ENCODE measurements at regions not wholly inside any gene's neighbourhood (a gene's known extent, or its start where the extent isn't known, plus 50 kb on each side); places are given as distances from the start of the nearest gene placed in this dataset.

DNA sequence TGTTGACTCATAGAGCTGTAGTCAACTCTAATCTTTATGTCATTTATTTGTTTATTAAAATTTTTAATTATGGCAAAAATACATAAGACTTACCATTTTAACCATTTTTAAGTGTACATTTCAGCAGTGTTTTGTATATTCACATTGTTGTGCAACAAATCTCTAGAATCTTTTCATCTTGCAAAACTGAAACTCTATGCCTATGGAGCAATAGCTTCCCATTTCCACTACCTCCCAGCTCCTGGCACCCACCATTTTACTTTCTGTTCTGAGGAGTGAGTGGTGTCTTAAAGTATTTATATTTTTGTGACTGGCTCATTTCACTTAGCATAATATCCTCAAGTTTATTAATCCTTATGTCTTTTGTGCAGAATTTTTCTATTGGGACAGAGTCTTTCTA, 181.0 kb downstream of the GPAT3 start:
- DNase-seq (ENCODE audit: low read depth) = peak; percentile 26

GRCh38 chr4:83712890-83713289, 177.0 kb downstream of the GPAT3 start:
- DNase-seq (ENCODE audit: low read depth) = no peak

DNA sequence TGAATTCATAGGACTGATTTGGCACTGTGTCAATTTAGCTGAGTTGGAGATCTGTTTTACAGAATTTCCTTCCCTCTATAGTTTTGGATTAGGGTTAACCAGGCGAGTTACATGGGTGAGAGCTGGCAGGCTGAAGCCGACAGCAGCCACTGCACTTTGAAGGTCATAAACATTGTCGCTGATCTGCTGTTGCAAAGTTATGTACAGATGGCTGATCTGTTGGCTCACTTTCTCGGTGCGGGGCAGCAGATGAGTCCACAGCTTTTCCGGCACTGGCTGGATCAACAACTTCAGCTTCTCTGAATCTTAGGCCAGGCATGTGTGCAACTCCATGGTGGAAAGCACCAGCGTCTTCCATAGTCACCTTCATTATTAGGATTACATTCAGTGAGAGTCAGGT, 173.7 kb downstream of the GPAT3 start:
- DNase-seq (ENCODE audit: low read depth) = no peak

GRCh38 chr4:83708500-83709175, 172.7 kb downstream of the GPAT3 start:
- no peak for DNase-seq (ENCODE audit: low read depth)

DNA sequence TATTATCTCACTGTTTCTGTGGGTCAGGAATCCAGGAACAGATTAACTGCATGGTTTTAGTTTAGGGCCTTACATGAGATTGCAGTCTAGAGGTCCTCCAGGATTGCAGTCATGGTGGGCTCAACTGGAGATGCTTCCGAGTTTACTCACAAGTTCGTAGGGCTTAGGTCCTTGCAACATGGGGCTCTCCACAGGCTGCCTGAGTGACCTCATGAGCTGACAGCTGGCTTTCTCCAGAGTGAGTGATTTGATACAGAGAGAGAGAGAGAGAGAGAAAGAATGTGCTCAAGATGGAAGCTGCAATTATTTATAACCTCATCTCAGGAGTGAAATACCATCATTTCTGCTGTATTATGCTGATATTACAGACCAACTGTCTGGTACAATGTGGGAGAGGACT, 168.9 kb downstream of the GPAT3 start:
- DNase-seq (ENCODE audit: low read depth) = no peak

DNA sequence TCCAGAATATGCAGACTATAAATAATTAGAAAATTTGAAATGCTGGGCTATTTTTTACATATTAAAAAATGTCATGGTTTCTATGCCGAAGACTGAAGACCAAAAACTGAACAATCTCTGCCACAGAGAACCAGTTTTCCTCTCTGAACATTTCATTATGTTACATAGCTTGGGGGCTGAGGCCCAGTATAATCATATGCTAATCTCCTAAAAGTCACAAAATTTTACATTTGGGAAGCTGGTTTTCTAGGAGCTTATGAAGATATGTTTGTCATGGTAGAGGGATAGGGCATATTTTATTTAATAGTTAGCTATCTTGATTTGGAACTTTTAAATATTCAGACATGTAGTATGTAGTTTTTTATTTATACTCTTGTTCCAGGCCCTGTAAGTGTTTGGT, 167.8 kb downstream of the GPAT3 start:
- no peak for DNase-seq (ENCODE audit: low read depth)

GRCh38 chr4:83701041-83701440, 165.1 kb downstream of the GPAT3 start:
- no peak for DNase-seq (ENCODE audit: low read depth)

DNA sequence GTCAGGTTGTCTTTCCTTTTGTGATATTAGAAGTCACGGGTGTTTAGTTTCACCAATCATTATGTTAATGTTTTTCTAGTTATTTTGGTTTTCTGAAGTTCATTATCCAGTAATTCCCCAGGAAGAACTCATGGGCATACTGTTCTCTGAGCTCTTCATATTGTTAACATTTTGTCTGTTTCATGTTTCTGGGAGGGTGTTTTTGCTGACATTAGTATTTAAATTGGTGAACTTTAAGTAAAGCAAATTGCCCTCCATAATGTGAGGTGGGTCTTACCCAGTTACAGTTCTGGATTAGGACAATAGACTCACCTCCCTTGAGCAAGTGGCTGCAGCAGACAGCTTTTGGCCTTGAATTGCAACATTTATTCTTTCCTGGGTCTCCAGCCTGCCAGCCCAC, 163.4 kb downstream of the GPAT3 start:
- no peak for DNase-seq (ENCODE audit: low read depth)

GRCh38 chr4:83692028-83692427, 156.1 kb downstream of the GPAT3 start:
- no peak for DNase-seq (ENCODE audit: low read depth)

- DNase-seq (ENCODE audit: low read depth) = no peak
These were observed 150.3 kb downstream of the GPAT3 start for GRCh38 chr4:83686166-83686565.

- DNase-seq (ENCODE audit: low read depth) = no peak
These were observed 143.8 kb downstream of the GPAT3 start for GRCh38 chr4:83679692-83680091.

GRCh38 chr4:83679254-83679653, 143.3 kb downstream of the GPAT3 start:
- no peak for DNase-seq (ENCODE audit: low read depth)

- DNase-seq (ENCODE audit: low read depth) = peak; percentile 17
These were observed 141.7 kb downstream of the GPAT3 start for GRCh38 chr4:83677656-83678055.

DNA sequence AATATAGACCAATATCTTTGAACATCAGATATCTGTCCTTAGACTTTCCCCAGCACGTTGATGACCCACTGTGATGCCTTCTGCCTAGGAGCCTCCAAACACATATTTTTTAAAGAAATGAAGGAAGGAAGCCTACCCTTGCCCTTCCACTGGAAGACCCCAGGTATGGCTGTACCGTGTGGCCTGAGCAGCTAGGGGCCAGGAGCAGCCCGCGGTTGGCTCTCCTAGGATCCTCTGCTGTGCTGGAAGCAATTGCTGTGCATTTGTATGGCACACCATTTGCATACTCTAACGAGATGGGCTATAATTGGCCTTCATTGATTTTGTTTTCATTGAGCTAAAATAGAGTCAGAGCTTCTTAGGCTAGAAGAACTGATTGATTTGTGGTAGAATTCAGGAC, 128.8 kb downstream of the GPAT3 start:
- DNase-seq (ENCODE audit: low read depth) = no peak

GRCh38 chr4:83664071-83664470, 128.2 kb downstream of the GPAT3 start:
- no peak for DNase-seq (ENCODE audit: low read depth)

DNA sequence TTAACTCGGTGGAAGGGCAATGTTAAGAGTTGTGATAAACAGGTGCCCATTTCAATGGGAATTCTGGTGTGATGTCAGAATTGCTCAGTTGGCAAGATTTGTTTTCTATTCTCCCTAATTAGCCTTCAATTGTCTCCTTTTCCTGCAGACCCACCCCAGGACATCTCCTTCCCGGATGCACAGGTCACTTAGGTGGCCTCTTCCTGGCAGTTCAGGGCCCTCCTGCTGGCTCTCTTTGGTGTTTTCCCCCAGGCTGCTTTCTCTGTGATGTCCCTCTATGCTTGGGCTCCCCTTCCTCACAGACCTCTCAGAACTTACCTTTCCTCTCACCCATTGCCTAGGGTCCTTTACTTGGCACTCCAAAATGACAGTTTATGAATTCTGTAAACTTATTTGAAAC, 126.3 kb downstream of the GPAT3 start:
- no peak for DNase-seq (ENCODE audit: low read depth)

- DNase-seq (ENCODE audit: low read depth) = no peak
These were observed 125.5 kb downstream of the GPAT3 start for GRCh38 chr4:83661359-83661758.

DNA sequence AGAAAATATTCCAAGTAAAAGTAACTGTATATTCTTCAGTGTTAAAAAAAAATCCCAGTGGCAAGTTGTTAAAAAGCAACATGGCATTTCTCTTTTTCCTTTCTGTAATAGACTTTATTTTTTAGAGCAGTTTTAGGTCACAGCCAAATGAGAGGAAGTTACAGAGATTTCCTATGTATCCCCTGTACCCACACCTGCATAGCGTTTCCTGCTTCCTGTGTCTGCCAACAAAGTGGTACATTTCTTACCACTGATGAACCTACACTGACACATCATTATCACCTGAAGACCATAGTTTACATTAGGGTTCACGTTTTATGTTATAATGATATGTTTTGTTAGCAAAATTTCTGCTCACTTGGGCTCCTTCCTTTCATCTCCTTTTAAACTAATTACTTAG, 124.7 kb downstream of the GPAT3 start:
- no peak for DNase-seq (ENCODE audit: low read depth)

GRCh38 chr4:83658806-83659205, 122.9 kb downstream of the GPAT3 start:
- no peak for DNase-seq (ENCODE audit: low read depth)

DNA sequence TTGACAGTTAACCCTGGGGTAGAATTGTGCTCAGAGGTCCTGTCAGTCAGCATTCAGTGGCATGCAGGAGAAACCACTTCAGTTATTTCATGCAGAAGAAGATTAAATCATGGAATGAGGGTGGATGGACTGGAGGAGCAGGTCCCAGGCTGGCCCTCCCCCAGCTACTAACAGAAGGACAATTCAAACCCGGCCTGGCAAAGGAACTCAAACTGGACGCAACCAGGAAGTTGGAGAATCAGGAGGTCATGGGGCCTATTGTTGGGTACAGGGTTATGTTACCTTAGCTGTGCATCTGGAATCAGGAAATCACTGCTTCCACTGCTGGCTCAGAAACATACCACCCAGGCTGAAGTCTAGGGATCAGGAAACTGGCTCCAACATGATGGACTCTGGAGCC, 121.4 kb downstream of the GPAT3 start:
- no peak for DNase-seq (ENCODE audit: low read depth)
